NCI-H1048 (cell line): ENCODE measurements at regions not wholly inside any gene's neighbourhood (a gene's known extent, or its start where the extent isn't known, plus 50 kb on each side); places are given as distances from the start of the nearest gene placed in this dataset.
A peak's percentile ranks its signal among the peaks of the same experiment; 100 is the strongest.
"Not testable (repeated sequence)": the region's sequence is repeated elsewhere in the genome, so short reads cannot be mapped to it uniquely, and the experiment has no call there.

ENCODE experiments used
- DNase-seq: peaks from one replicate; lab custom pipeline; 2025; lab: John Stamatoyannopoulos, UW

- peak; percentile 6 for DNase-seq
Measured at GRCh38 chr9:13443346-13444244, 164.1 kb upstream of the MPDZ start.

GRCh38 chr9:13439685-13440476 is 160.4 kb upstream of the MPDZ start:
- DNase-seq: no peak

GRCh38 chr9:13437866-13438265 is 158.4 kb upstream of the MPDZ start:
- no peak for DNase-seq

- no peak for DNase-seq
Measured at GRCh38 chr9:13436591-13436990, 157.1 kb upstream of the MPDZ start.

GRCh38 chr9:13433453-13433852 is 154.0 kb upstream of the MPDZ start:
- not testable (repeated sequence) for DNase-seq

- no peak for DNase-seq
Measured at GRCh38 chr9:13432904-13433303, 153.4 kb upstream of the MPDZ start.

GRCh38 chr9:13431692-13432091 is 152.2 kb upstream of the MPDZ start:
- DNase-seq: no peak

GRCh38 chr9:13431222-13431536 is 151.7 kb upstream of the MPDZ start:
- no peak for DNase-seq

- no peak for DNase-seq
Measured at GRCh38 chr9:13430368-13431221, 151.1 kb upstream of the MPDZ start.

GRCh38 chr9:13429301-13430190 is 150.1 kb upstream of the MPDZ start:
- DNase-seq: peak; percentile 78

GRCh38 chr9:13428766-13429165 is 149.3 kb upstream of the MPDZ start:
- DNase-seq: no peak

- DNase-seq: peak; percentile 40
Measured at GRCh38 chr9:13427587-13427986, 148.1 kb upstream of the MPDZ start.

GRCh38 chr9:13426606-13427005 is 147.1 kb upstream of the MPDZ start:
- no peak for DNase-seq

GRCh38 chr9:13424872-13425271 is 145.4 kb upstream of the MPDZ start:
- no peak for DNase-seq

- no peak for DNase-seq
Measured at GRCh38 chr9:13424204-13424603, 144.7 kb upstream of the MPDZ start.

GRCh38 chr9:13414349-13414748 is 134.9 kb upstream of the MPDZ start:
- no peak for DNase-seq

- no peak for DNase-seq
Measured at GRCh38 chr9:13412331-13412730, 132.8 kb upstream of the MPDZ start.

GRCh38 chr9:13411791-13412190 is 132.3 kb upstream of the MPDZ start:
- DNase-seq: no peak

GRCh38 chr9:13410566-13411031 is 131.1 kb upstream of the MPDZ start:
- DNase-seq: no peak

GRCh38 chr9:13397661-13398060 is 118.2 kb upstream of the MPDZ start:
- DNase-seq: no peak

GRCh38 chr9:13397220-13397619 is 117.7 kb upstream of the MPDZ start:
- DNase-seq: no peak
